Left ventricle myocardium inferior (tissue), 1 donor: ENCODE measurements at regions not wholly inside any gene's neighbourhood (a gene's known extent, or its start where the extent isn't known, plus 50 kb on each side); places are given as distances from the start of the nearest gene placed in this dataset.

Experiments used
- DNase-seq: peaks from one replicate; pipeline ENCODE4 v3.0.0-alpha.2; 2020
- H3K27ac ChIP-seq: fragments of 200-600 bp; replicated peaks from 2 replicates; pipeline ENCODE4 v1.8.0; 2021
- H3K27me3 ChIP-seq: fragments of 200-600 bp; 2 replicates; pipeline ENCODE4 v1.8.0; 2021; ENCODE audit warnings: low read depth
- H3K36me3 ChIP-seq: fragments of 200-600 bp; 2 replicates; pipeline ENCODE4 v1.8.0; 2021
- H3K4me1 ChIP-seq: fragments of 200-600 bp; 2 replicates; pipeline ENCODE4 v1.8.0; 2021
- H3K4me3 ChIP-seq: fragments of 200-600 bp; 2 replicates; pipeline ENCODE4 v1.8.0; 2021; ENCODE audit warnings: mild to moderate bottlenecking, moderate library complexity
- H3K9me3 ChIP-seq: fragments of 200-600 bp; replicated peaks from 2 replicates; pipeline ENCODE4 v1.8.0; 2021
- intact Hi-C: fragments of 100-400 bp; cut with micrococcal nuclease; formaldehyde crosslinking; loops from one replicate; pipeline ENCODE4 v1.11.0; 2022
- TF ChIP-seq, protein P1 (sequence below): fragments of 200-600 bp; IDR thresholded peaks from 2 replicates; pipeline ENCODE4 v1.8.0; 2021; ENCODE audit warnings: antibody characterized with exemption, mild to moderate bottlenecking, borderline replicate concordance
- donor health status: DM: no; HTN: yes; CAD: no; lungs with severe emphysema.

DNA sequence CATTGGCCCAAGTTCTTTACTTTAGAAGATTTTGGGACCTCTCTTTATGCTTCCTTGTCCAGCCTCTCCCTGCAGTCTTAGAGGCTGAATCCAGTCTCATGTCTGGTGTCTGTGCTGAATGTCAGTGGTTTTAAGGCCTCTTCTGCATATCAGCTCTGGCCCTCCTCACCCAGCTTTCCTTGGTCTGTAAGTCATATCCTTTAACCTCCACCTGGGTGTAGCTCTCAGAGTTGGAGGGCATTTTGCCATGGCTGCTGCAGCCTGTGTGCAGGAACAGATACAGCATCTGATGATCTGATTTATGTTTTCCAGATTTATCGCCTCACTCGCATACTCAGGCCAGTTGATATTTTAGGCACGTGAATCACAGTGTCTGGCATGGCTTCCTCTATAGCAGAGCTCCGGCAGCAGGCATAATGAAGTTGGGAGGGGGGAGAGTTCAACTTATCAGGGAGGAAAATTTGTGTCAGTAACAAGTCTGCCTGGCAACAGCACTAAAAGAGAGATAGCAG is 335.0 kb downstream of the PCNX1 start:
- Histone ChIP-seq H3K9me3 (no peaks in the 10 kb centered on the region), H3K27ac (no peak overlapping the region), H3K36me3 (no peaks in the 10 kb centered on the region), H3K4me1 (peaks cover 27% of the 10 kb centered on the region), H3K27me3 (no peaks in the 10 kb centered on the region), H3K4me3 (no peak overlapping the region)
- intact Hi-C loops = no loop called here
- no peak for DNase-seq
- TF ChIP-seq, protein P1, sequence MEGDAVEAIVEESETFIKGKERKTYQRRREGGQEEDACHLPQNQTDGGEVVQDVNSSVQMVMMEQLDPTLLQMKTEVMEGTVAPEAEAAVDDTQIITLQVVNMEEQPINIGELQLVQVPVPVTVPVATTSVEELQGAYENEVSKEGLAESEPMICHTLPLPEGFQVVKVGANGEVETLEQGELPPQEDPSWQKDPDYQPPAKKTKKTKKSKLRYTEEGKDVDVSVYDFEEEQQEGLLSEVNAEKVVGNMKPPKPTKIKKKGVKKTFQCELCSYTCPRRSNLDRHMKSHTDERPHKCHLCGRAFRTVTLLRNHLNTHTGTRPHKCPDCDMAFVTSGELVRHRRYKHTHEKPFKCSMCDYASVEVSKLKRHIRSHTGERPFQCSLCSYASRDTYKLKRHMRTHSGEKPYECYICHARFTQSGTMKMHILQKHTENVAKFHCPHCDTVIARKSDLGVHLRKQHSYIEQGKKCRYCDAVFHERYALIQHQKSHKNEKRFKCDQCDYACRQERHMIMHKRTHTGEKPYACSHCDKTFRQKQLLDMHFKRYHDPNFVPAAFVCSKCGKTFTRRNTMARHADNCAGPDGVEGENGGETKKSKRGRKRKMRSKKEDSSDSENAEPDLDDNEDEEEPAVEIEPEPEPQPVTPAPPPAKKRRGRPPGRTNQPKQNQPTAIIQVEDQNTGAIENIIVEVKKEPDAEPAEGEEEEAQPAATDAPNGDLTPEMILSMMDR = no peak

DNA sequence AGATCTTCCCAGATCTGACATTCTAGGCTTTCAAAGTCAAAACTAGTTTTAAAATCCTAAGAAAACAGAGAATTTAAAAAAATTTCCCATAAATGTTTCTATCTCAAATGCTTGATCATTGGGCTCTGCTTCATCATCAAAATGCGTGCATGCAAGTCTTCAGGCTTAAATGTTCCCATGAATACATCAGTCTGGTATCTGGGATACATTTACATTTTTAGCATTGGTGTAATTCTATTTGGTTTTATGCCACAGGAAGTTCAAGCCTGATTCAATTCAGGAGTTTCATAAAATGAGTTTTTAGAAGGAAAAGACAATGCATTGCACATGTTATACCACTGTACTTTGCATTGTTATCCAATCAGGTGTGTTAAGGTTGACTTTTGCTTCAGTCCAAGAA is 336.4 kb downstream of the PCNX1 start:
- DNase-seq = no peak
- TF ChIP-seq, protein P1 = no peak
- intact Hi-C loops = no loop called here

DNA sequence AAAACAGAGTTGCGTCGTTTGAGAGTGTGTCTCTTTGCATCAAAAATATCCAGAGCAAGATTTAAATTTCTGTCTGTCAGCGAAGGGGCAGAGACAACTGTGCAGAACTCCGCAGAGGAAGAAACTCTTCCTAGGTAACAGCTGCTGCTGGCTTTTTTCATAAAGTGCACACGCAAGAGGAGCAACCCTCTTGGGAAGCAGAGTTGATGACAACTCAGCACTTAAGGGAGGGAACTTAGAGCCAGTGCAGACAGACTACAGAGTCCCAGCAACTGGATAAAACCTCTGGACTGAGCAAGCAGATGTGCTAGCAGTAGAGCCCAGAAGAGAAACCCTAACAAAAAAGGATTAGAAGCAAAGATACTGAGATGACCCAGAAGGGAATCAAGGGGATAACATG is 337.1 kb downstream of the PCNX1 start:
- H3K36me3 ChIP-seq = no peaks in the 10 kb centered on the region
- H3K4me1 ChIP-seq = peaks cover 27% of the 10 kb centered on the region
- no peaks in the 10 kb centered on the region for H3K9me3 ChIP-seq
- intact Hi-C loops = no loop called here
- no peaks in the 10 kb centered on the region for H3K27me3 ChIP-seq
- H3K27ac ChIP-seq = no peak overlapping the region
- no peak overlapping the region for H3K4me3 ChIP-seq
- TF ChIP-seq, protein P1 = no peak
- no peak for DNase-seq

More for the DNA sequence above, 336.4 kb downstream of the PCNX1 start:
- no peak overlapping the region for H3K27ac ChIP-seq
- no peaks in the 10 kb centered on the region for H3K27me3 ChIP-seq
- H3K36me3 ChIP-seq = no peaks in the 10 kb centered on the region
- no peak overlapping the region for H3K4me3 ChIP-seq
- peaks cover 27% of the 10 kb centered on the region for H3K4me1 ChIP-seq
- H3K9me3 ChIP-seq = no peaks in the 10 kb centered on the region

DNA sequence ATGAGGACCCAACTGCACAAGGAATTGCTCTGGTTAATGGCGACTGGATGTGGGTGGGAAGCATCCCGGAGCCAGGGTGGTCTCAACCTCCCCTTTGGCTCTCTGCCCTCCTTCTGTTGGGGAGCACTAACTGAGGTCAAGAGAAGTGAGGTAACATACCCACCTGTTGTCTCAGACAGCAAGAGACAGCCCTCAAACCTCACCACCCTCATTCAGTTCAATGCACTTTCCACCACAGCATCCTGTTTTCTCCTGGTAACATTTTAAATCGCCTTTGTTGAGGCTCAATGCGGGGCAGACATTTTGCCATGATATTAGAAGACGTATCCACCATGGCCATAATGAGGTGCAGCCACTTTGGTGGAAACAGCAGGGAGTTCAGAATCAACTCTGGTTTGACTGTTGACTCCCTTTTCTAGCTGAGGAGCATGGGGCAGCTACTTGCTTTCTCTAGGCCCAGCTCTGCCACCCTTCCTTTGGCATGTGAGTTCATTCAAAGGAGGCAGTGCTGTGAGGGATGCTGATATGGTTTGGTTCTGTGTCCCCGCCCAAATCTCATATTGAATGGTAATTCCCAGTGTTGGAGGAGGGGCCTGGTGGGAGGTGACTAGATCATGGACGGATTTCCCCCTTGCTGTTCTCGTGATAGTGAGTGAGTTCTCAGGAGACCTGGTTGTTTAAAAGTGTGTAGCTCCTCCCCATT is 338.6 kb downstream of the PCNX1 start:
- Histone ChIP-seq H3K4me1 (peaks cover 27% of the 10 kb centered on the region), H3K27me3 (no peaks in the 10 kb centered on the region), H3K4me3 (no peak overlapping the region), H3K27ac (no peak overlapping the region), H3K9me3 (peaks cover 2% of the 10 kb centered on the region), H3K36me3 (no peaks in the 10 kb centered on the region)
- TF ChIP-seq, protein P1 = no peak
- intact Hi-C loops = no loop called here
- DNase-seq = no peak

DNA sequence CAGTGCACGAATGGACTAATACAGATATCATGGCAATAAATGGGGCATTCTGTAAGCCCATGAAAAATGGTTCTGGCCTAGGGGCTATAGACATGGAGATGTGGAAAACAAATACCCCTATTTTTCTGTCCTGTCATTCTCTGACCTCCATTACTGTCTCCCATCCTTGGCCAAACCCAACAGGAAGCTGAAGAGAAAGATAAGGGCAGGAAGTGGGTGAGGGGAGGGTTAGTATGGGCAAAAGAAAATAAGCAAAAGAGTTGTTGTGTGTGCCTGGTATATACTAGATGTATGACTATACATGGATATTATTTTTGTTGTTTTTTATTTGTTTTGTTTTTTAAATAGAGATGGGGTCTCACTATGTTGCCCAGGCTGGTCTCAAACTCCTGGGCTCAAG is 339.3 kb downstream of the PCNX1 start:
- H3K27me3 ChIP-seq = no peaks in the 10 kb centered on the region
- TF ChIP-seq, protein P1 = no peak
- H3K4me1 ChIP-seq = peaks cover 27% of the 10 kb centered on the region
- H3K36me3 ChIP-seq = no peaks in the 10 kb centered on the region
- no peak overlapping the region for H3K4me3 ChIP-seq
- intact Hi-C loops = no loop called here
- DNase-seq = no peak
- no peak overlapping the region for H3K27ac ChIP-seq
- peaks cover 6% of the 10 kb centered on the region for H3K9me3 ChIP-seq
